ENCODE measurements at regions not wholly inside any gene's neighbourhood (a gene's known extent, or its start where the extent isn't known, plus 50 kb on each side); places are given as distances from the start of the nearest gene placed in this dataset.

DNA sequence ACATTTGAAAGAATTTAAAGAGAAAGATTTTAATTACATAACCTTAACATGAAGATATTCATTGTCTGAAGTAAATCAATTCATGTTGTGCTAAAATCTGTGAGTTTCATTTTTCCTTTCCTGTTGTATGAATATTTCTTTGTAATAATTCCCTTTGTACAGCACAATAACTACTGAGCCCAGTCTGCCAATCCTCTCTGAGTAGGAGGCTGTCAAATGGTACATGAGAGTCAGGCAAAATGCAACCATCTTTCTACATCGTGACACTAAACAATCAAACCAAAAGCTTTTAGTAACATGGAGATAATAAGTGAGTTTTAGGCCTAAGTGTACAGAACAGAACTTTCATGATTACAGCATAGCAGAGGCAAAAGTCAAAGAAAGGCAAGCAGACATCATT, 165.5 kb downstream of the PLPPR4 start:
- TF ChIP-seq, protein P1, sequence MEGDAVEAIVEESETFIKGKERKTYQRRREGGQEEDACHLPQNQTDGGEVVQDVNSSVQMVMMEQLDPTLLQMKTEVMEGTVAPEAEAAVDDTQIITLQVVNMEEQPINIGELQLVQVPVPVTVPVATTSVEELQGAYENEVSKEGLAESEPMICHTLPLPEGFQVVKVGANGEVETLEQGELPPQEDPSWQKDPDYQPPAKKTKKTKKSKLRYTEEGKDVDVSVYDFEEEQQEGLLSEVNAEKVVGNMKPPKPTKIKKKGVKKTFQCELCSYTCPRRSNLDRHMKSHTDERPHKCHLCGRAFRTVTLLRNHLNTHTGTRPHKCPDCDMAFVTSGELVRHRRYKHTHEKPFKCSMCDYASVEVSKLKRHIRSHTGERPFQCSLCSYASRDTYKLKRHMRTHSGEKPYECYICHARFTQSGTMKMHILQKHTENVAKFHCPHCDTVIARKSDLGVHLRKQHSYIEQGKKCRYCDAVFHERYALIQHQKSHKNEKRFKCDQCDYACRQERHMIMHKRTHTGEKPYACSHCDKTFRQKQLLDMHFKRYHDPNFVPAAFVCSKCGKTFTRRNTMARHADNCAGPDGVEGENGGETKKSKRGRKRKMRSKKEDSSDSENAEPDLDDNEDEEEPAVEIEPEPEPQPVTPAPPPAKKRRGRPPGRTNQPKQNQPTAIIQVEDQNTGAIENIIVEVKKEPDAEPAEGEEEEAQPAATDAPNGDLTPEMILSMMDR (IDR thresholded peaks at IDR 0.05), result no peak
- TF ChIP-seq POLR2AphosphoS5 (IDR thresholded peaks at IDR 0.05), result no peak
- TF ChIP-seq POLR2A (IDR thresholded peaks at IDR 0.05), result no peak
- no peak for TF ChIP-seq EP300 (IDR thresholded peaks at IDR 0.05)

Measured in suprapubic skin (tissue), 4 donors.